ENCODE measurements at regions not wholly inside any gene's neighbourhood (a gene's known extent, or its start where the extent isn't known, plus 50 kb on each side); places are given as distances from the start of the nearest gene placed in this dataset.

DNA sequence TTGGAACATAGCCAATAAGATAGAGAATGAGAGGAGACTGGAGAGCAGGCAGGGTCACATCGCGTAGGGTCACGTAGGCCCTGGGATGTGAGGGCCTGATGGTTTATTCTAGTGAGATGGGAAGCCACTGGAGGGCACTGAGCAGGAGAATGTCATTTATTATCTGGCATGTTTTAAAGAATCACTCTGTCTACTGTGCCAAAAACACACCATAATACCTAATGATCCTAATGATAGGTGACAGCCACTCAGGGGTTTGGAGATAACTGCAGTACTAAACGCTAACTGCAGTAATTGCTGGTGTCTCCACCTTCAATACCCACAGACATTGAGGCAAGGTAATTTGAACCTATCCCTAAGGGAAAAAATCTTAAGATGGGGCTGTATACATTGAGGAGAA is 185.4 kb downstream of the TTLL7 start:
- no peak for DNase-seq

DNA sequence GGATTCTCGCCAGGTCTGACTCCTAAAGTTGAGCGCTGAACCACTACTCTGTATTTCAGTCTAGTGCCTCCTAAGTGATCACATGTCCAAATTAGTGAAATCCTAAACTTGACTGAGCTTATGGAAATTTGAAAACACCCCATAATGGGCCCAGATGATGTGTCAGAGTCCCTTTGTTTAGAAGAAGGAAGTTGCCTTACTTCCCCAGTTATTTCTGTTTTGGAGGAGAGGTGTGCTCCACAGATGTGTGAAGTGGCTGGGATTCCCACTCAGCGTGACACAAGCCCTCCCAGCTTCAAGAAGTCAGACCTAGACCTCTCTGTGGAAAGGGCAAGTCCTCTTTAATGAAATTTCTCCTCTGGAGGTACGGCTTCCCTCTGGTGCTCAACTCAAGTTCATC is 188.8 kb downstream of the TTLL7 start:
- DNase-seq, result no peak

DNA sequence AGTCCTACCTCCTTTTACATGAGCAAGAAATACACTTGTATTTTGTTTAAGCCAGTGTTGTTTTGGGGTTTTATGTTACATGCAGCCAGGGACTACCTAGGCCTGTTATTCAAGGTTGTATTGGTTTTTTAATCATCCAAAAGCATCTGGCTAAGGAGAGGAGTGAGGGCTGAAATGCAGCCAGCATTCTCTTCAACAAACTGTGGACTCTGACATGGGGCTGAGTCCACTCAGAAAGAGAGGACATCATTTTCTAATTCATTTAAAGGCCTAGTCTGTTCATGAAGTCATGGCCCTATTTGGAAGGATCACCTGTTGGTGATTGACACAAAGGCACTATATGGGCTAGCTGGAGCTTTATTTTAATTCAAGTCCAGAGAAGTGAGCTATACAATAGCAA is 190.4 kb downstream of the TTLL7 start:
- DNase-seq, result no peak

DNA sequence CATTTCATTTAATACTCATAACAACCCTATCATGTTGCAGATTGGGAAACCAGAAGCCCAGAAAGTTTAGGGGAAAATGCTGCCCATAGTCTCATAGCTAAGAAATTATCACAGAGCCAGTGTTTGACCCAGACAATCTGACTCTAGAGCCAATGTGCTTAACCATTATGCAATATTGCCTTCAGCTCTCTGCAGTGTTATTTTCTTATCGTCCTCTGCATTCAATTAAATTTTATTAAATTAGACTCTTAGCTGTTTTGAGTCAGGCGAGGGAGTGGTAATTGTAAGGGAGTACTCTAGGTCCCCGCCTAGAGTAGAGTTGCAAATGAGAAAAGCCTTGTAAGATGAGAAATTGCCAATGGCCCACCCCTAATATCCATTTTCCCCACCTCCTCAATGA is 191.1 kb downstream of the TTLL7 start:
- no peak for DNase-seq

DNA sequence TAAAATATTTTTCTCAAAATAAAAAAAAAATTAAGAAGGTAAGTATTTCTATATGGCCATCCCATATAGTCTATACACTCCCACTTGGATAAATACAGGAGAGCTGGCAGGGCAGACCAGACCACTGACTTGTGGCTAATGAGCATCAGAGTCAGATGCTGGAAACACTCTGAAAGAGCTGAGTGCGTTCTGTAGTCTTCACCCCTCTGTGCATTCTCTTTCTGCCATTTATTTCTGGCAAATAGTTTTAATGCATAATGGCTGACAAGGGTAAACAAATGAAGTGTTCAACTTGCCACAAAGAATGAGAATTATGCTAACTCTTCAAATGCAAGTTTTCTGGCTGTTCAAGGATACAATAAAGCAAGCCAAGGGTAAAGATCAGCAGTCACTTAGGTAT is 191.7 kb downstream of the TTLL7 start:
- no peak for DNase-seq

DNA sequence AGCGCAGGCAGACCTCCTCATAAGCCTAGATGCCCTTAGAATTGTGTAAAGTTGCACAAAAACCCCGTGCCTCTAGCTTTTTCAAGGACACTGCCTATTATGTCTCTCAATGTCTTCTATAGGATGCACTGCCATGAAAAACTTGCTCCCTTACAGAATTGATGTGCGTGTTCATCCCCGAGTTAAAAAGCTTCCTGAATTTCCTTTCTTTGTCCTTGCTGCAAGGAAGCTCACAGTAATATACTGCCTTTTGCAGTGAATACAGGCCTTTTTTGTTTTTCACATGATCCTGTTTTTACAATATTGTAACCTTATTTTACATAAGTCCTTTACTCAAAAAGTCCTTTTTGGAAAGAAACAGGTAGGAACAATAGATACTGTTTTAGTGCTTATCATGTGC is 193.0 kb downstream of the TTLL7 start:
- DNase-seq, result no peak

DNA sequence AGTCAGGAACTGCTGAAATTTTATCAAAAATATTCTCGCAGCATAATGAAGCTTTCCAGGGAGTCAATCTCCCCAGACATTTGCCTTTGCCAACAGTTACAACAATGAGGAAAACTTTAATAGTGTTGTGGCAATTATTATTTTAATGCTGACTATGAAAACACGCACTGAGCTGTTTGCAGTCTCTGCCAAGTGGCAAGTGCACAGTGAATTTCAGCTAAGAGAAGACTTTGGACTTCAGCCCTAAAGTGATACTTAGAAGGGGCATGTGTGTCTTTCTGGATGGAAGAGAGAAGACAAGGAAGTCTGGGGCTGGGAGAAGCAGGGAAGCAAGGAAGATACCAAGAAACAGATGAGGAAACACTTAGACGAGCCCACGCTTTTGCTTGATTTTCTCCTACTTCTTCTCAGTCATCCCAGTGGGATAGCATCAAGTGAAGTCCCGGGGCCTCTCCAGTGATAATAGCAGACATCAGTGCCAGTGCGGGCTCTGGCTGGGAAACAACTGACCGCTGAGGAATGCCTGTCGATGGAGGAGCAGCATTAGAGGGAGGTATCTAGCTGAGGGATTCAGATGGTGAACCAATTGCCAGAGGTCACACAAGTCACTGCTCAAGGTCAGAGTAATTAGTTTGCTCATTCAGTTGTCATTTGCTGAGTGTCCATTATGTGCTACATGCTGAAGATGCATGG is 196.3 kb downstream of the TTLL7 start:
- DNase-seq, result no peak

DNA sequence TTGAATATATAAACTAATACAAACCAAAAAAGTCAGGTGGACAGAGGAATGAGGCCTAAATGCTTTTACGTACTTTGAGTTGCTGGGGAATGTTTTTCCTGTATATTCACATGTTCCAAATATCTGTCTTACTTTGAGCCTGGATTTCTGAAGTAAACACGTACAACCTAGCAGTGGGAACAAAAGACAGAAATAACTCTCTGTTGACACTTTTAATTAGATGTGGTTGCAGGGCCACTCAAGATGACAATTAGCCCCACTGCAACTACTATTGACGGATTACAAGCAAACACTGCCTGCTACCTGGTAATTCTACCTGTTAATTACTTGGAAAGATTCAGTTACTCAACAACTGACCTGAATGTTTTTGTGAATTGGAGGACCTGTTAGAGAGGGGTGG is 196.9 kb downstream of the TTLL7 start:
- no peak for DNase-seq

DNA sequence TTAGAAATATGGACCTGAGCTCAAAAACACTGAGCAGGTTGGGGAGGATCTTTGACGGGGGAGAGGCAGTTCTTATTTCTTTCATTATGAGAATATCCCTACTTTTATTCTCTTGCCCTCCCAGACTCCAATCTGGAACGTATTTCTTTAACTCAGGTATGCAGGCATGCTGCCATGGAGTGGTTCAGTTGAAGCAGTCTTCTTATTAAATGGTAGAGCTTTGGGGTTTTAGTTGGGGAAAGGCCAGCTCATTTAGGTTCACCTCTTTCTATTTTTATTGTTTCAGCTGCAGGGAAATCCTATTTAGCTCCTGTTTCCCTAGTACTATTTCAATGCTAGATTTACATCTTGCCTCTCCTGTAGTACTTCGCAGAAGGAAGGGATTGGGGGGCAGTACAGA is 198.9 kb downstream of the TTLL7 start:
- no peak for DNase-seq

DNA sequence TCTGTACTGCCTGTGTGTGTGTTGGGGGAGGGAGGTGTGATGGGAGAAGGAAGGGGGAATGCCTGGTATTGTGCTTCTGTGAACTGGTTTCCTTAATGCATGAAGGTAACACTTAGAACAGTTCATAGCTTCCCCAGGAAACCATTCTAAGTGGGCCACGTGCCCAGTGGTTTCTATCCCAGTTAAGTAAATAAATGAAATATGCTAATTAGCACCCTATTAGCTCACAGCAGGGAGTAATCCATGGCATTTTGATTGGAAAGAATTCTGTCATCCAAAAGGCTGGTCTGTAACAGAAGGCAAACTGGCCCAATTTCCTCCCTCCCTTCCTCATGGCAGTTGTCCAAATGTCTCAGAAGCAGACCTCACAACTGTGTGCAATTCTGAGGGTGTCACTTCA is 199.3 kb downstream of the TTLL7 start:
- no peak for DNase-seq

DNA sequence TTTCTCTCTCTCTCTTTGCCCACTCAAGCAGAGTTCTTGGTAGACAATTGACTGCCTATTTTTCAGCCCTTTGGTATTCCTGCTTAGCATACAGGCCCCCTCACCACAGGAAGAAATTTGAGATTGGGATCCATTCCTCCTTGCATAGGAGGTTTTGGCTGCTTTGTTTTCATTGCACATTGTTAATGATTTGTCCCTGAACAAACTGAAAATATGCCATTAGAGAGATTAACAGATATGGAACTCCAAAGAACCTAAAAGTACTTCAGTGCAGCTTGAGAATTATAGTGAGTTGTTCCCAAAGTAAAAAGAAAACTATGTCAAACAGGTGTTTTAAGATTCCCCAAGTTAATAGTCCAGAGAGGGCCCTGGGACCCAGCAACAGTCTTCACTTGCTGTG is 200.0 kb downstream of the TTLL7 start:
- no peak for DNase-seq

DNA sequence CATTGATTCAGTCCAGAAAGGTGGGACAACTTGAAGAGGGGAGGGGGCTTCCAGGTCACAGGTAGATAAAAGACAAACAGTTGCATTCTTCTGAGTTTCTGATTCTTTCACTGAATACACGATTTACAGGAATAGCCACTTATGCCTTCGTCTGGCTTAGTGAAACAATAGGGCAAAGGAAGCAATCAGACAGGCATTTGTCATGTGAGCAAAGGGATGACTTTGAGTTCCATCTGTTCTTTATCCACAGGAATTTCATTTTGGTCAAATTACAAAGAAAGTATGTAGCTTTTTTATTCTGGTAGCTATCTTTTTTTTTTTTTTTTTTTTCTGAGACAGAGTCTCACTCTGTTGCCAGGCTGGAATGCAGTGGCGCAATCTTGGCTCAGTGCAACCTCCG is 202.5 kb downstream of the TTLL7 start:
- DNase-seq, result no peak

DNA sequence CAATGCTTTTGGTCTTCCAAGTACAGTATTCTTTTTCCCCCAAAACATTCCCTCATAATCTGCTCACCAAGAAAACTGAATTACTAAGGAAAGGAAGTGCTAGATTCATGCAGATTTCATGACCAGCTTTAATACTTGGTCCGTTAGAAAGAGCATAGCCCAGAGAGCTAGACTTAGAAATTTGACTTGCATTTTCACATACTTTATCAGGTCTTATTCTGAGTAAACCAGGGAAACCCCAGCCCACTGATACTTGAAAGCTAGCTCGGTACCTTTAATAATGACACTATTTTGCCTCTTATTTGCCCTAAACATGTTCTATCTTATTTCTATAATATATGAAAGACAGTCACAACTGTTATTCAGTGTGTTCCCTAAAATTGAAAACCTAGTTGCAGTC is 204.5 kb downstream of the TTLL7 start:
- DNase-seq, result no peak

DNA sequence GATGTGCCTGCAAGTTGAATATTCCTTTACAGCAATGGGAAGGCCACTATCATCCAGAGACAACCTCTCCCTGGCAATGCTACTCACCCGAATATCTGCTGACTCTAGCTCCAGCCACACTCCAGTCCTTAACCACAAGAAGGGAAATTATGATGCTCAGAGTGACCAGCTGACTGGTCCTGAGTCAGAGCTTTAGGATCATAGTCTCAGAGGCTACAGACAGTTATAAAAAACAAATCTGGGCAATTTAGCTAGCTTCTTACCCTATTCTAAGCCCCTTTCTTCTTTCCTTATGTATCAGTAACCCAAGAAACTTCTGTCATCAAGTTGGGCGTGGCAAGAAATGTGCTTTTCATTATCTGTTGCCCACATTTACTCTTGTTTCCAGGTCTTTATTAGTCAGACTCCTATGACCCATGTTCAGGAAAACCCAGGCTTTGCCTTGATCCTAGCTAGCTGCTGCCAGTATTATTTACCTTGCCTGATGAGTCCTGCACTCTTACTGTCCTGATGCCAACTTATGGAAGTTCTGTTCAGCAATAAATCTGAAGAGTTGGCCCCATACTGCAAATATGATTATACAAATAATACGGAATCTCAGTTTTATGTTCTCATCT is 207.0 kb downstream of the TTLL7 start:
- DNase-seq, result no peak

DNA sequence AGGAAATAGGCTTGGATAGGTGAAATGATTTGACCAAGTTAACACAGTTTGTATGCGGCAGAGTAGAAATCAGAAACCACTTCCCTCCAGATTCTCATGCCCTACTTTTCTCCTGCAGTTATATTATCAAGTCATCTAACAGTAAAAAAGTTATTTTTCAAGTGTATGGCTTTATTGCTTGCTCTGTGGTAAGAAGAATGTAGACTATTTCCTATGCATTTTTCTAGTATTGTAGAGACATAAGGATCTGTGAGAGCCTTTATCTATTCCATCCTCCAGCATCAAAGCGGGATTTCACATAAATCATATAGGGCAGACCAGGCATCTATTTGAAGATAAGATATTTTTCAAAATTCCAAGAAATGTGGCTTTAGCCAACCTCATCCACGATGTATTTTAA is 208.5 kb downstream of the TTLL7 start:
- DNase-seq, result no peak

DNA sequence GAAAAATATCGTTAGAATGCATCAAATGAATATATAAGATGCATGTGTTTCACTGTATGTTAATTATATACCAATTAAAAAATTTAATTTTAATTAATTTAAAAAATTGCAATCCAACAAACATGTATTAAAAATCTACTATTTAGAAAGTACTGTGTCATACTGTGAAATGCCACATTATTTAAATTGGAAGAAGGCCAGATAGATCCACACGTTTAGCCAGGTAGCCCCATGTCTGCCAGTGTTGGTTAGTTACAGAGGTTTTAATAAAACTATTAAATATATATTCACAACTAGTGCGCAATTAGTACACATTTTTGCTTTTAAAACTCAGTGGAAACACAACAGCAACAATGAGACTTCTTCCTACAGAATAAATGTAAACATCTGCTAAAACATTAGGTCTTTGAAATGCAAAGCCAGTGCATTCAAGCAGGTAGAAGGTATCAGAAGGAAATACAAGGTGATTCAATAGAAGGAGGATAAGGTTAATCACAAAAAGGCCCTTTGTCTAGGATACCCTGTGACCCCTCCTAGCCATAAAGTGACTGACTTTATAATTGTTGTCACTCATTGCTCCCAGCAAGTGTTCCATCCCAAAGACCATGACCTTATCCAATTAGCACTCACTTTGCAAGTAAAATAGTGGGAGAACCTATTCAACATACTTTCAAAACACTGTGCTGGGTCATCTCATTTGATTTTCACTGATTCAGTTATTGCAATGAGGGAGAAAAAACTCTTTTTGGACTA is 211.5 kb downstream of the TTLL7 start:
- DNase-seq, result no peak

DNA sequence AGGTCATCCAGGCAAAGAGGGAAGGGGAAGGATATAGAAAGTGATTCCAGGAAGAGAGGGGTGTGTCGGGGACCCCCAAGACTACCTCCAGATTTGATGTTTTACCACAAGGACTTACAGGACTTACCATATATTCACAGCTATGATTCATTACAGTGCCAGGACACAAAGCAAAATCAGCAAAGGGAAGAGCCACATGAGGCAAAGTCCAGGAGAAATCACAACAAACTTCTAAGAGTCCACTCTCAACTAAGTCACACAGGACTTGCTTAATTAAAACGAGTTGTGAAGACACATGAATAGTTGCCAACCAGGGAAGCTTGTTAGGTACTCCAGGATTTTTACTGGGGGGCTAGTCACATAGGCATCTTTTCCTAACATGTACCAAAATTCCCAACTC is 217.3 kb downstream of the TTLL7 start:
- DNase-seq, result no peak

DNA sequence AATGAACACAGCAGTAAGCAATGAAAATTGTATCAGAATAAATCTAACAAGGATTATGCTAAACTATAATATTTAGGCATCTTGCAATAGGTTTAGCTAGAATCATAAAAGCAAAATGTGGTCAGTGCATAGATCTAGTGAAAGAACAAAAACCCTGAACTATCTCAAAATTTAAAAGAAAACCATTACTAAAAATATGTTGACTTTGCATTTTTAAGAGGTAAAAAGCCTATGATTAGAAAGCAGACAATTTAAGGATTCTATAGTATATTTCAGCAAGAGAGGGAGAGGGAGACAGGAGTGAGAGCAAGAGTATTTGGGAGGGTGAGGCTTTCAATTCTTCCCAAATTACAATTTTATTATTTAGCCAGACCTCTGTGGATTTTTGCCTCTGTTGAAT is 219.4 kb downstream of the TTLL7 start:
- no peak for DNase-seq

DNA sequence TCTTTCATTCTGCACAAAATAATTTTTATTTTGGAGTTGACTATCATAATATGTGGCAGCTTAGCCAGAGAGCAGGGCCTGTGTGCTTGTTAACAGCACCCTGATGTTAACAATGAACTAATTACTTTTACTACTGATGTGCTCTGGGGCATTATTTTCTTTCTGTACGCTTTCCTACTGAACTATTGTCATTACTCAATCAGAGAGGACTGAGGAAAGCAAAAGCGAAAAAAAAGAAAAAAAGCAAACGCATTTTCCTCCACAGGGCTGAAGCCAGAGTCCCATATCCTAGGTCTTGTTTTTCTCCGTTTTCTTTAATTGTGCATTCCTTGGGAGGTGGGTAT is 221.2 kb downstream of the TTLL7 start:
- DNase-seq, result no peak

DNA sequence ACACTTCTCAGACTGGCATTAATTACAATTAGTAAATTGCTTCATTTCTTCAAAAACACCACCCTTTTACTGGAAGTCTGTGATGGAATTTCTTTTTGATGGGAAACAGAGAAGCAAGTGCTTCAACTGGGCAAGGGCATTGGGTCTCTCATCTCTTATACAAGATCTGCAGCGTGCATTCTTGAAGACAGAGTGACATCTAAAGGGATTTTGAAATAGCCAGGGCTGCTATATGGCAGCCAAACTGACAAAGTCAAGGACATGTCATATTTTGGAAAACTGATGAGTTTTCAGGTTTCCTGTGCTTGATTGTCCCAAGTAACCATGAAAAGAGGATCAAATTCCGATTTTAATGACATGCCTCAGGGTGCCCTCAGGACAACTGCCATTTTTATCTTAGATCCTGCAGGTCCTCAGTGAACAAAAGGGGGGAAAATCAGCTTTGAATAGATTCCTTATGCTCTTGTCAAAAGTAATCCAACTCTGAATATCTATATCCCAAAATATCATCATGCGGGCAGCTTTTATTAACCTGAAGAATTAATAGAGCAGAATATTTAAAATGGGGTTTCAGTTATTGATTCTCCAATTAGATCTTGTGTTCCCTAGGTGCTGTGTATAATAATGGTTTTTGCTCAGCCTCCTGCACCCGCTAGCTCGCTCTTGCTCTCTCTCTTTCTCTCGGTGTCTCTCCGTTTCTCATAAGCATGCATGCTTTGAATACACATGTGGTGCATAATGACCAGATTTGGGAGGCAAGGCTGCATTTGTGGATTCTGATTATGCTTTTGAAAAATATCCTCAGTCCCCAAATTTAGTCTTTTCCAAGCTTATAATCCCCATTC is 221.8 kb downstream of the TTLL7 start:
- no peak for DNase-seq

DNA sequence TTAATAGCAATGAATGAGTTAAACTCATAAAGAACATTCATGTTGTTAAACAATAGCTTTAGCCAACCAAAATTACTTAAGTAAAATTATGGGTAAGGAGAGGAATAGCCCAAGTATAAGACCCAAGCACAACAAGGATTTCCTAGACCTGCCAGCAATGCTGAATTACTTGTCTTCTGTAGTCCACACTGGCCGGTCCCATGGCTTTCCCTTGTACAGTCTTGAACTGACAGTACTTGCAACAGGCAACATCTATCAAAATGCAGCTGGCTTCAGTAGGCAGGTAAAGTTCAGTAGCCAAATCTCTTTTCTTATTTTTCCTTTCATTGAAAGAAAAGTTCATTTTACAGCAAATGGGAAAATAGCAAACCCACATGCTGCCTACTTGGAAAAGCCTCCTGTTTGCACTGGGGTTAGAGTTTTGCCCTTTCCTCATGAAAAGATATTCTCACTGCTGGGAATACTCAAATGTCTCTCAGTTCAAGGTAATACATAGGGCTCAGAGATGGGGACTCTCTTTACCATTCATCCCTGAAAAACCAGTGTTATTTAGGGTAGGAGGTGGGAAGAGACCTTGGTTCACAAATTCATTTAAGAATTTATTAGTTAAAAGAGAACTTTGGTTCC is 222.8 kb downstream of the TTLL7 start:
- no peak for DNase-seq

DNA sequence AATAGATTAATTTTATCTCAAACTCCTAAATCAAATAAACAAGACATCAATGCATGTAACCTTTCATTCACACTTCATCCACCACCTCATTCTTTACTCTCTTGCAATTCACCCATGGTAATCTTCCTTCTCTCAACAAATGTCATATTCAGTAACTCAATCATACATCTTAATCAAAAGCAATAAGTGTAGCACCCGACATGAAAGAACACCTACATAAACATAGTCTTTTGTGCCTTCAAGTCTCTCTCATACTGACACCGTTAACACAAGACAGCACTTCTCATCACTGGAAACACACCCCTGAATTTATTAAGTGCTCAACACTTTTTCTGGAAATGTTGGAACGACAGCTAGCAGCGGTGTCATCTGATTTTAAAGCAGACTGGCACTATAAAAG is 225.9 kb downstream of the TTLL7 start:
- no peak for DNase-seq

DNA sequence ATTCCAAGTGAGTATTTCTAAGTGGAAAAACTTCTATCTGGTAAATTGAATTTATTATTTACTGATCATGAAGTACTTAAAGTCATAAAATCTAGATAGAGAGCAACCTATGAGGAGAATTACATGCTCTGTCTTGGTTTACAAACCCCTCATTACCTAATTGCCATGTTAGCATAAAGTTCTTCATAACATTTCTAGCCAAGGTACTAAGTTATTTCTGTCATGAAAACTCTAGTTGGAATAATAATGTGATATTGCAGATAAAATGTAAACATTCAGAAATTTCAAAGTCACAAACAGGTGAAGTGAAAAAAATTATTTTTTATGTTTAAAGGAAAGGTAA is 228.6 kb downstream of the TTLL7 start:
- no peak for DNase-seq

All from occipital lobe (tissue), 1 donor.